Fibroblast of the aortic adventitia (primary cell): ENCODE measurements at regions not wholly inside any gene's neighbourhood (a gene's known extent, or its start where the extent isn't known, plus 50 kb on each side); places are given as distances from the start of the nearest gene placed in this dataset.

Source experiments
- DNase-seq: peaks from one replicate; pipeline ENCODE4 v3.0.0-alpha.2; 2010; ENCODE audit warnings: low read depth
- H3K4me3 ChIP-seq: 2 replicates; pipeline ENCODE4 v1.5.1; 2011; ENCODE audit warnings: low read depth, mild to moderate bottlenecking, control low read depth, low read length, moderate library complexity
- CTCF ChIP-seq: IDR thresholded peaks from 2 replicates; pipeline ENCODE4 v1.5.1; 2011; ENCODE audit warnings: mild to moderate bottlenecking, low read length, control low read depth, inconsistent platforms; ENCODE audit not compliant: insufficient read depth

DNA sequence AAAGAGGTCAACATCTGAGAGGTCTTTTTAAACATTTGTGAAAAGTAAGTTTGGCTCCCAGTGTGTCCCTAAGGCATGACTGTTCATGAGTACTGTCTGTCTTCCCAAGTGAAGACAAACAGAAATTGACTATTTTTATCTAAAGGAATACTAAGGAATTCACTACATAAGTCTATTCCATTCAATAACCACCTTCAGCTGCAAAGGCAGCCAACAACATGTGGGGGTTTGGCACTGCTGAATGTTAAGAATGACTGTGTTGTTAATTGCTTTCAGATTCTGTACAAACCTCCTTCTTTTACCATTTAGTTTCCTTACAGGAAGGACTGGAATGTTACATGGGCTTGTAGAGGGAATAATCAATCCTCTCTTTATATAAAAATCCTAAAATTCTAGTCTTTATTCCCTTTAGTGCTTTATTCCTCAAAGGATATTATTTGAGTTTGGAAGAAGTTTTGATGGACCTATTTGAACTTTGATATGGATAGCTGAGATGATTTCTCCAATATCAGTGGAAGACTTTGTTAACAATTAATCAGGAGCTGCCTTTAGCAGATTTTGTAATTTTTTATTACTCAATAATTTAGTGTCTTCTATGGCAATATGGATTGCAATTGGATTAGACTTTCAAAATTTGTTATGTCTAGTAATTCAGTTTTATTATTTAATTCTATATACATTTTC, 201.7 kb upstream of the CHRM3 start:
- no peak for DNase-seq
- no peak for TF ChIP-seq CTCF
- H3K4me3 ChIP-seq: no peak overlapping the region

DNA sequence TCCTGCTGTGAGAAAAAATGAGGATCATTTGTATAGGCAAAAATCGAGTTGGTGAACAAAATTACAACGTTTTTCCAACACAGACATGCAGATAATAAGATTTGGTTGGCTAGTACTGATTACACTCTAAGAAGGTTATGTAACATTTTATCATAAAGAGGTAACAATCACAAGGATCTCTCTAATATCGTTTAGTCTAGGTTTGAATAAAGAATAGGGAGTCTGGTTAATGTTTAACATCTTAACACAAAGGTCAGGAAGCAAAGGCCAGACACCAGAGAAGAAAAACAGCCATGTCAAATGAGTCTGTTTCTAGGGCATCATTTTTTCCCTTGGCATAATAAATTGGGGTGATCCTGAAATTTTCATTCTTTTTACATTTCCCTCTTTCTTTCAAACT, 207.4 kb upstream of the CHRM3 start:
- no peak for TF ChIP-seq CTCF
- H3K4me3 ChIP-seq: no peak overlapping the region
- no peak for DNase-seq

DNA sequence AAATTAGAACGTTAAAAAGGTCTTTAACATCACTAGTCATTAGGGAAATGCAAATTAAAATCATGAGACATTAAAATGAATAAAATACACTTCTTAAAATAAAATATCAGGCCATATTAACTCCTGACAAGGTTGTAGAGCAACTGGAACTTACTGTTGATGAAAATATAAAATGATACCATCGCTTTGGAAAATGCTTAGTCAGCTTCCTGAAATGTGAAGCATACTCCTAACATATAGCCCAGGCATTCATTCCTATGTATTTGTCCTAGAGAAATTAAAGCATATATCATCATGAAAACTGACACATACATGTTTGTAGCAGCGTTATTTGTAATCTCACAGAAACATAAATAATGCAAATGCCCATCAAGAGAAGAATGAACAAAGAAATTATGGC, 211.5 kb upstream of the CHRM3 start:
- no peak for TF ChIP-seq CTCF
- DNase-seq: no peak
- no peak overlapping the region for H3K4me3 ChIP-seq

- TF ChIP-seq CTCF: no peak
- no peak for DNase-seq
- no peak overlapping the region for H3K4me3 ChIP-seq
Measured at GRCh38 chr1:239170828-239171227, 215.5 kb upstream of the CHRM3 start.

GRCh38 chr1:239169276-239169675, 217.1 kb upstream of the CHRM3 start:
- H3K4me3 ChIP-seq: no peak overlapping the region
- TF ChIP-seq CTCF: no peak
- DNase-seq: no peak

DNA sequence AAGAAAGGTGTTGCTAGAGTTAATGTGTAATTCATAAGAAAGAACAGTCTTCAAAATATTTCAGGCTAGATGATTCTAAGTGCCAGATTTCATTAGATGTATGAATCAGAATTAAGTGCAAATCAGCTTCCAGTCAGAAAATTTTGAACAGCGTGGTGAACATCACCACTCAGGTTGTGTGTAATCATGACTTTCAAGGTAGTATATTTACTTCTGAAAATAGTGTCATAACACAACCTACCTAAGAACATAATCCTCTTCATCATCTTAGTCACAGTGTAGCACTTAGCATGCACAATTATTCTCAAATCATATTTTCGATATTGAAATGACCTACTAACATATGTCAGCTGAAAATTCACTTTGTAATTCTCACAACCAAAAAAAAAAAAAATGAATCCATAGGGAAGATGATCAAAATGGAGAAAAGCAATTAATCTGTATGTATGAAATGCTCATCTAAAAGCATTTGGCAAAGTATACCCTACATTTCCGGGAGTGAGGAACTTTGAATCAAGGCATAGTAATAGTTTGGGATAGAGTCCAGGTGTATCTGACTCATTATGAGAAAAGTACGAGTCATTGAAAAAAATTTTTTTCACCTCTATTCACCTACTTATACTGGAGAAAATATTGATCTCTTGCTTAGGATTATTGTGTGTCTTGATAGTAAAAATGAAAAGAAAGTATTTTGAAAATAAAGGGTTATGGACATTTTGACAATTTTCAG, 221.8 kb upstream of the CHRM3 start:
- TF ChIP-seq CTCF: no peak

More for the DNA sequence above, 221.8 kb upstream of the CHRM3 start:
- no peak overlapping the region for H3K4me3 ChIP-seq
- no peak for DNase-seq
